HG03378 (cell line): ENCODE measurements at regions not wholly inside any gene's neighbourhood (a gene's known extent, or its start where the extent isn't known, plus 50 kb on each side); places are given as distances from the start of the nearest gene placed in this dataset.

Source experiments
- ATAC-seq: cut with Tn5 transposase; IDR thresholded peaks from one replicate; pipeline ENCODE4 v1.9.1; 2021; ENCODE audit warnings: mild to moderate bottlenecking, moderate library complexity; ENCODE audit not compliant: unreplicated experiment

DNA sequence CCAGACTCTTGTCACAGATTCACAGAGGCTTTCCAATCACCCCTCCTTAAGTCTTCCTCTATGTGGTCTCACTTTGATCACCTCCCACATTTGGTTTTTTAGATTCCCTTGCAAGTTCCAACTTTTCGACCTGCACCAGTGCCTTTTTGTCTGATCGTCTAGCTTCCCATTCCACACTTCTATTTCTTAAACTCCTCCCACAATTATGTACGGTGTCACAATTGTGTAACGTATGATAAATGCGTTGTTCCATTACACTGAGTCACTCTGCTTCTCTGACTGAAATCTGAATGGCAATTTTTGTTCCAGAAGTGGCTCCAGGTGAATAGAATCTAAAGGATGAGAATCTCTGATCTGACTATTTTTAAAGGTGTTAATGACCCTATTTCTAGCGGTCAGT, 320.1 kb downstream of the LMX1A start:
- no peak for ATAC-seq

DNA sequence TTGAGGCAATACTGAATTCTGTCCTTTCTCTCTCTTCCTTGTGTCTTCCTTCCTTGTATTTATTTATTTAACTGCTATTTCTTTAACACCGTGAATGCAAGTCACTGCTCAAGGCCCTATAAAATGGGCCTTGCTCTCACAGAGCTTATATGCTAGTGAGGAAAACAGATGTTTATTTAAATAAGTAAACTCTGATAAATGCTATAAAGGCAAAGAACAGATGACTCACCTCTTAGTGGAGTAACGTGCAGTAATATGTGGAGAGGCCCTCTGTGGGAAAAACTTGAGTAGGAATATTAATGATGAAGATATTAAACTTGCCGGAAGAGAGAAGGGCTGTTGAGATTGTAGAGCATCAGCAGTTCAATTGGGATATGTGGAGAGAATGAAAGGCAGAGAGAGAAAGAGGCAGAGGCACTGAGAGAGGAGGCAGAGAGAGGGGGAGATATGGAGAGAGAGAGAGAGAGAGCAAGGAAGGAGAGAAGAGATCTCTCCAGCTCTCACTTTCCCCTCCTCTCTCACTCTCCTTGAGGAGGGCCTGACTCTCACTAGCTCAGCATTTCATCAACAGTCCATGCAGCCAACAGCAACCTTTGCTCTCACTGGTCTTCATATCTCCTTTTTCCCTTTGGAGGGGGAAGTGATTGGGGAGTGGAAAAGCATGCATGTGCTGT, 322.2 kb downstream of the LMX1A start:
- ATAC-seq: no peak

DNA sequence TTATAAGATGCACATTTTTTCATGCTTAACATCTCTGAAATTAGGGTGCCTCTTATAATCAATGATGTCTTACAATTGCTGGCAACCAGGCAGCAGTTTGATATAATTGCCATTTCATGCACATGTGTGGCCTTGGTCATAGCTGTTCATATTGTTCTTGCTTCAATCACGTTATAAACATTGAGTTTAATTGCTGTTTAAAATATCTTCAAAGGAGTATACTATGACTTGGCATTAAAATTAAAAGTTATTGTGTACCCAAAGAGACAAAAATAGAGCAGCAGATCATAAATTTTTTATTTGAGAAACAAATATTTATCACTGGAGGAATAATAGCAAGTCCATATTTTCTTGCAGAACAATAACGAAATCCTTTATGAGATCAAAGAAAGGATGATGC, 325.5 kb downstream of the LMX1A start:
- ATAC-seq: no peak

DNA sequence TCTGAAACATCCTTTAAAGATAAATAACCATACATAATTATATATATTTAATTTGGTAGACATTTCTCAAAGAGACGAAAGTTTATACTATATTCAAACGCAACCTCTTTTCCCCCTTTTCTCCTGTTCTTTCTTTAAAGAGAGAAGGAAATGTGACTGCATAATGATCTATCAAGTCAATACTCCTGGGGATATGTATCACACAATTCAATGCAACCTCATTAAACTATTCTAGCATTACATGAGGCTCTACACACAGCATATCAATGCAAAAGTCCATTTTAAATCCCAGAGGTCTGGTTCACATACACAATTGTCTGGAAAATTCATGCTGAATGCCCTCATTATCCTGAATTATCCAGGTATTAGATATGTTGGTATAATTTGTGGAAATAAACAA, 330.7 kb downstream of the LMX1A start:
- no peak for ATAC-seq

DNA sequence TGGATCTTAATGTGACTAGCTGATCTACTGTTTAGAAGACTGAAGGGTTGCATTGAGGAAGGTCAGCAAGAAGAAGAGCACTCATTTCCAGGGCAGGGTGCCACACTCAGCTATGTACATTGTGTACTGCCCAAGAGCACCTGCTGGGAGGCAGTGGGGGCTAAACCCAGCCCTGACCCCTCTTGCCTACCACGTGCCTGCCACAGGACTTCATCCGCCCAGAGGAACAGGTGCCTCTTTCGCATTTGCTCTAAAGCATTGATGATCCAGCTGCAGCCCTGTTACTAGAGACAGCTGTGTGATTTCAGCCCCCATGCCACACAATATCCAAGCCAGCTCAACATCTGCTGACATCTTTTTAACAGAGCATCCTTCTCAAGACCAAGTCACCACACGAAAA, 341.8 kb downstream of the LMX1A start:
- ATAC-seq: no peak

DNA sequence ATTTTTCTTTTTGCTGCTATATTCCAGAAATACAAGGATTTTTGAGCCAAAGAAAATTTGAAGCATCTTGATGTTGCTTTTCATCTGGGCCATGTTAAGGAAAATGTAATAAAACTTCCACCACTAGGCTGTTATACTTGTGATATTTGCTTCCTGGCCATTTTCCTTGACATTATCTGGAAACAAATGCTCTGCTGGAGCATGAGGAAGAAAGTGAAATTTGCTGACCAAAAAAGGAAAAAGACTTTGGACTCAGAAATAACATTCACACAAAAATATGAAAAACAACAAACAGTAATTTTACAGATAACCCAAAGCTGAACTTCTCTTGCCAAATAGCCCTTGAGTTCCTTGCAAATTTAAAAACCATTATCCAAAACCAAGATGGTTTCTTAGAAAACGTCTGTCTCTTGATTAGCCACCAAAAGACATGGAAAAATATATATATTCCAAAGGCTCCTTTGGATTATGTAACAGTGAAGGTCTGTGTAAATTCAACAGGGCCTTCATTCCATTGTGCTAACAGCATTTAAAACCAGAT, 344.5 kb downstream of the LMX1A start:
- no peak for ATAC-seq

DNA sequence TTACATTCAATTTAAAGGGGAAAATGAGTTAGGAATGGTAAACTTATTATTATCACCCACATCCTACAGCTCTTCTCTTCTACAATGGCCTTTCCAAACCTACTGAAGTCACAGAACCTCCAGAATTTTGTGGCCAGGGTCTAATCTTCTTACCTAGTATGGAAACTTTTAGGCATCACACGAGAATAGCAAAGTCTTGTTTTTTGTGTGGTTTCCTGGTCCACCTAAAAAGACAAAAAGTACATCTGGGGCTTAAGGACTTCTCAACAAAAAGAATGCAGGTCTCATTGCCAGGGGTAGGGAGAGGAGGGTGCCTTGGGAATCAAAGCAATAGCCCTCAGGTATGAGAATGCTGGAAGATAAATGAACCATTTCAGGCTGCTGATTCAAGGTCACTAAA, 345.3 kb downstream of the LMX1A start:
- no peak for ATAC-seq

DNA sequence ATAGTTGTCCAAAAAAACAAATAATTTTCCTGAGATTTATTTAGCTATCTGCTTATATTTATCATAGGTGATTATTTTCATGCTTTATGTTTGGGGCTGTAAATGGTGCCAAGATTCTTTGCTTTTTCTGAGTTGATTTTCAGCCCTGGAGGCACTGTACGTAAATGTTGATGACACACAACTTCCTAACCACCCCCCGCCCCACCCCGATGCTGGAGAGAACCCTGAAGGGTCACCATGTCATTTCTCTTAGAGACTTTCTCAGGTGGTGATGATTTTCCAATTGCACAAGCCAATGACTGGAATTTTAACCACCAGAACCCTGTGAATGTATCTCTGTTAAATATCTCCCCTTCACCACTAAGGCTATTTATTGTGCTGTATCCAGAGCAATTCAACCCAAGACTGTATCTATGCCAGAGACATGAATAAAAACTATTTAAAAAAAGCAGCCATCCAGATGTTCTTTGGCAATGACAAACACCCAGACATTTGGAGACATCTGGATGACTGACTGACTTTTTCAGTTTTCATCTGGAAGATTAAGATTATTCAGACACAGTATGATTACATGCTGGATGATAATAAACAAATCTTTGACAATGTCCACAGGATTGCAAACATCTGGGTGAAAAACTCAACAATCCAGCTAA, 346.0 kb downstream of the LMX1A start:
- no peak for ATAC-seq

DNA sequence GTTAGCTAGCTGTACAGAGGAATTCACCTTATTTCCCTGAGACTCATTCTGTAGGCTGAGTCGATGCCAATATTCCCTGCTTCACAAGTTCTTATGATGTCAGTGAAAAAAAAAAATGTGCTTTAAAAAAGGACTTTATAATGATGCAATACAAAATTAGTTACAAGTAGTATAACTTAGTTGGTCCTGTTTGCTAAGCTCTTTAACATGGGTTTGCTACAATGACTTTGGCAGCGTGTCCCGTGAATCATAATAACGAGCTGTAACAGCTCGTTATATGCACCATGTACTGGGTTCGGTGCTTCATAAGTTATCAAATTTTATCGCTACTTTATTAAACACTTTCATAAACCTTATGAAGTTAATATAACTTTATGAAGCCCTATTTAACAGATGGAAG, 349.7 kb downstream of the LMX1A start:
- ATAC-seq: no peak

DNA sequence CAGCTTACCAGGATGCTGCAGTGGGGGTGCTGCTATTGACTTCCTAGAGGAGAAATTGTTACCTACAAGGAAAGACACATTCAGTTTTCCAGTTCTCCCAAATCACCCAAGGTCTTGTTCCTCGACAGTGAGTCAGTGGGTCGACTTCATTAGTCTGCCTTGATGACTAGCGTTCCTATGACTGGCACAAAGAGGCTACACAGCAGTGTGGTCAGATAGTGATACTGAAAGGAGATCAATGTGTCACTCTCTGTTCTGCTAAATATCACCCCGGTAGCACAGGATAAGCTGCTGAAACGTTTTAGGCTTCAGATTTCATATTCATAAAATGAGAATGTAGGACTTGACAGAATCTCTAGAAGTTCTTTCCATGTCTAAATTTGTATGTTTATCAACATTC, 357.4 kb downstream of the LMX1A start:
- no peak for ATAC-seq

DNA sequence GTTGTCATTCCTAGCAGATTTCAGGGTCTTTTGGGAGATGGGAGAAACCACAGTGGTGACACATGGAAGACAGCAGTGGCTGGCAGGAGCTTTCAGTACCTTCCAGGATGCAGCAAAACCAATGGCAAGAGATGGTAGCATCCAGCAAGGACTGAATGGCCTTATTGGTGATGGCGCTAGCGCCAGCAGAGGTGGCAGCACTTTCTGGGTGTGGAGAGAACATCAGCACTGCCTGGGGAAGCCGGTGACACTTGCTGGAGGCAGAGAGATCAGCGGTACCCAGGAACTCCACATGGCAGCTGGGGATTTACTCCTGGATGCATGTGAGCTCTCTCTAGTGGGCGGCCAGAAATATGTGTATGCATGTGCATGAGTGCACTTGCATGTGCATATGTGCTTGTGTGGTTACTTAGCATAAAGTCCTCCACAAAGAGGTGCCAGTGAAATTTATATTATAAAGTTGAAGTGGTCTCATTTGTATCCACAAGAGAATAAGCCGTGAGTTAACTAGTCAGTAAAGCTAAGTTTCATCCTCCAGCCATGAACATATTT, 364.7 kb downstream of the LMX1A start:
- ATAC-seq: no peak

DNA sequence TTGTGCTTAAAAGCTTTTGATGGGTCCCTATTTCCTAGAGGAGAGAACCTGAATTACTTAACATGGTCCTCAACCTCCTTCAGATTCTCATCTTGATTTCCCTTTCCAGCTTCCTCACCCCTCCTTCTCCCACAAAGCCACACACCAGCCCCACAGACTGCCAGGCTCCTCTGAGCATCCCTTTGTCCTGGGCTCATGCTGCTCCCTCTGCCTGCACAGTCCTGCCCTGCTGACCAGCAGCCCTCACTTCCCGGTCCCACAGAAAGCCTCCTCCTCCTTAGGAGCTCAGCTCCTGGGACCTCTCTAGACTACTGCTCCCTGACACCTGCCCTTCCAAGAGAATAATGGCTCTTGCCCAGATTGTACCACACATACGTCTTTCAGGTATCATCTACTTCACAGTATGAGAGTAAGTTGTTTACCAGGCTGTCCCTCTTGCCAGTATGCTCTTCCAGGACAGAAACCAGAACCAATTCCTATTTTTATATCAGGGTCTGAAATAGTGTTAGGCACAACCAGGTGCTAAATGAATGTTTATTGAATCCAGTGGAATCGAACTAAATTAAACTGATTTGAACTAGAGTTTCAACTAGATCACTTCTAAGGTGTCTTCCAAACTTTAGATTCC, 373.4 kb downstream of the LMX1A start:
- ATAC-seq: no peak

DNA sequence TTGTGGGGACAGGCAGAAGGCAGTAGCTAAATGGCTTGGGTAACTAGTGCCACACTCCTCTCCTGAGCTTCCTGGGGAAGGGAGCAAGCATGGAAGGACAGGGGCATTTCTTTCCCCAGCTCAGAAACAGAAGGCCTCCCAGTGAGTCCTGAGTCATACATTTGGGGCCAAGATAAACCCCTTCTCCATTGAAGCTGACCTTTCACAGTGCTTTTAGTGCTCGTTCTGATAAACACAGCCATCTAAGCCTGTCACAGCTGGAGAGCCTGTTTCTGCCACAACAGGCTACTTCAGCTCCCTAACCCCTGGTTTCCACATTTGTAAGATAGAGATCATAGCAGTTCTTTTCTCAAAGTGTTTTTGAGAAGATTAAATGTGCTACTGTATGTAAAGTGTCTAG, 374.0 kb downstream of the LMX1A start:
- ATAC-seq: no peak

DNA sequence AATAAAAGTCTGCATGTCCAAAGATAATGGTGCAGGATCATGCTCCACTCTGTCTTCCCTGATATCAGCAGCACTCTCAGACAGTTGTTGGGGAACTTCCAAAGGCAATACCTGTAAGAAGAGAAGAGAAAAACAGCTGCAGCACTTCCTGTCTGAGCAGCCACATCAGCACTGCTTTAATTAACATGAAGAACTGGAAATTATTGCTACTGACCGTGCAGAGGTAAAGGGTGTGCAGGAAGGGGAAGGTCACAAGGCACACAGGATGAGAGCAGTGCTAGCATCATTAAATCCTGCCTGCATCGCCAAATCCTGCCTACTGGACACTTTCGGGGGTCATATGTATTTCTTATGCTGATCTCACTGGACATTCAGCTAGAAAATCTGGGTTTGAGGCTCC, 379.0 kb downstream of the LMX1A start:
- no peak for ATAC-seq

DNA sequence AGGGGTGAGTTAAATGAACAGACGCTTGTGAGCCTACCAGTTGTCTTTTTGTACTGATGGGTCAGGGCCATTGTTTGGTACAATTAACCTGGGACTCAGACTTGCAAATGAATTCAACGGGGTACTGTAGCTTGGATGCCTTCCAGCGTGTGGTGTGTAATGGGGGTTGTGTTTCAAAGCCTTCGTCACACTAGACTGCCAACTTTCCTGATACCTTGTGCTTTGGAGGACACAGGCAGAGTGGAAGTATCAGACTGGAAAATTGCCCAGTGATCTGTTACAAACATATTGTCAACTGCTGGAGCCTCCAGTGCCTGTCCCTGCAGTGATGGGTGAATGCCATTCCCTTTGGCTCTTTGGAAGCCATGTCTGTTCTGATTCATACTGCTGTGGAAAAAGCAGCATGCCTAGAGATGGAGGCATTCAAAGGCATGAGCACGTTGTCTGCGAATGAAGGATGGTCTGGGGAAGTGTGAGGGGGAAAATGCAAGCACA, 384.5 kb downstream of the LMX1A start:
- ATAC-seq: no peak

DNA sequence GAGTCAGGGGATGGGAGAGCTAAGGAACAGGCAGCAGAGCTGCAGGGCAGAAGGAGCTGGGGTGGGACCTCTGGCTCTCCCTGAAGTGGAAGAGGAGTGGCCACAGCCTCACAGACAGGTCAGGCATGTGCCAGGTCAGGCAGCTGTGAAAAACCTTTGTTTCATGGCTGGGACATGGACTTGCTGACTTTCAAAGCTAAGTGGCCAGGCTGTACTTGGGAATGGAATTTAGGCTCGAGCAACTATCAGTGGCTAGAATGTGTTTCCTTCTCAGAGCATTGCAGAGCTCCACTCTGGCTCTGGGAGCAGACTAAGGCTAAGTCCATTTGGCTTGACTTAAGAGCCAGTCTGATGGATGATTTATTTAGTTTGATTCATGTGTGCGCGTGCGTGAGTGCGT, 385.1 kb downstream of the LMX1A start:
- no peak for ATAC-seq

DNA sequence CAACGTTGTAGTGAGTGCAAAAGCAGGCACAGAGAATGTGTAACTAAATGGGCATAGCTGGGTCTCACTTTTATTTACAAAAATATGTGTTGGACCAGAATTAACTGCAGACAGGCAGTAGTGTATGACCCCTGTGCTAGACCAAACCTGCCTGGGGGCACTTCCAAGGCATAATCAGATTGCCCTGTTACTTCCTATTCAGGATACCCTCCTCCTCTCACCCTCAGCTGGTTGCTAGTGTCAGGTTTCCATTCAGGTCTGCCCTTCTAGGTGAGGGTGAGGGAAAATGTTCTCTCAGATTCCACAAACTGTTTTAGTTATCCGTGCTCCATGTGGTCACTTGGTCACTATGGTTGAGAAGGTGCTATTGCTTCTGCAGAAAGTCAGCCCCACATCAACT, 387.3 kb downstream of the LMX1A start:
- no peak for ATAC-seq

DNA sequence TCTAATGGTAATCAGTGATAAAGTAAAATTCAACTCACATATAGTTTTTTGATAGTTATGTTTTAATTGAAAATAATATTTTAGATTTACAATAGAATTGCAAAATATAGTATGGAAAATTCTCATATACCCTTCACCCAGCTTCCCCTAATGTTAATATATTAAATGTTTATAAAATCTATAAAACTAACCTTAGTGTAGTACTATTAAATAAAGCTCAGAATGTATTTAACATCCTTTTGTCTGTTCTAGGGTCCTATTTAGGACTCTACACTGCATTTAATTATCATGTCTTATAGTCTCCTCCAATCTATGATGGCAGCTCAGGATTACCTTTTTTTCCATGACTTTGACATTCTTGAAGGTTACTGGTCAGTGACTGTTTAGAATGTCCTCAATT, 389.2 kb downstream of the LMX1A start:
- no peak for ATAC-seq

DNA sequence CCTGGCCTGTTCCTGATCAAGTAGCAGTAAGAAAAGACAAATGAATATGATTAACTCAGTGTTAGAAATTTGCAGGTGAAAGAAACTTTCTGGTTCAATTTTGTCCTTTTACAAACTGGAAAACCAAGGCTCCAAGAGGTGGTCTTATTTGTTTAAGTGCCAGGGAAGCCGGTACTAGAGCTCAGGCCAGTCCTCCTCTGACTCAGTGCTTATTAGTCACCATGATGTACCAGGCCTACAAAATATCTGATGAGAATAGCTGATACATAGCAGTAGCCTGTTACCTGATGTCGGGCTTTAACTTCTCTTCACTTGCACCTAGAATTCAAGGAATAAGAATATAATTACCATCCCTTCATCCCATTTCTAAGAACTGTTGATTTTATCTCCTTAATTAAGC, 394.8 kb downstream of the LMX1A start:
- ATAC-seq: no peak

DNA sequence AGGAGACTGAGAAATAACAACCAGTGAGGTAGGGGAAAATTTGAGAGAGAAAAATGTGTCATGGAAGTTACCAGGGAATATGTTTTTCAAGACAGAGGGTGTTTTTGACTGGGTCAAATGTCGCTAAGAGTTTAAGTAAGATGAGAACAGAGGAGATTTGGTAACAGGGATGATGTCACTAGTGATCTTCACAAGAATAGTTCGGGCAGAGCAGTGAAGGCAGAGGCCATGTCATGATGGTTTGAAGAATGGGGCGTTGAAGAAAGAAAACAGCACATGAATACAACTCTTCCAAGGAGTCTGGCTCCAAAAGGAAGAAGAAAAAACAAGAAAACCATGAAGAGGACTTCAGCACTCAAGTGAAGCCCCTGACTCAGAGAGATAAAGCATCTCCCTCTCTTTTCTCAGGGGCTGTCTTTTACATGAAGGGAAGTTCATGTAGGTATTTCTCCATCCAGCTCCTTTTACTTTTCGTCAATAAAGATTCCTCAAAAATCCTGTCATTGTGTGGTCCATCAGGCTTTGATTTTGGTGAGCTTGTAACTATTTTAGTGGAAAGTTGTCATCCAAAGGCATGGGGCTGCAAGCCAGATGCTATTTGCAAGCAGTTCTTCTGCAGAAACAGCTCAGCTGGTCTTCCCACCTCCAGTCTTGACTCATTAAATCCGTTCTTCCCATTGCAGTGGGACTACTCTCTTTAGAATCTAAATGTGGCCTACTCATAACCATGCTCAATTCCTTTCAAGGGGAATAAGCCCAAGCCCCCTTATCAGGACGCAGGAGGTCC, 397.3 kb downstream of the LMX1A start:
- no peak for ATAC-seq

DNA sequence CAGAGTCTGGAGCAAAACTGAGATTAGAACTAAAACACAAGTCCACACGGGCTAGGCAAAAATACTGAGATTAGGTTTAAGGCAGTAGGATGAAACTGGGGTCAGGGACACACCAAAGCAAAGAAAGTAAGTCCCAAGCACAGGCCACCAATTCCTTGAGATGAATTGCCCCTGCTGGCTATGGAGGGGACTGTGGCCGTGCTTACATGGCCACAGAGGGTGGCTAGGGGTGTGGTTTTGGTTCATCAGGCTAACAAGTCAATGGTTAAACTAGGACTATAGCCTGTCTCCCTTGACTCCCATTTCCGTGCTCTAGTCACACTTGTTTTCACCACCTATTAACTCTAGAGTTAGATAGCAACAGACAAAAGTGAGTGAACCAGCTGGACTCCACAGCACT, 394.8 kb downstream of the PBX1 start:
- no peak for ATAC-seq
